ENCODE measurements at regions not wholly inside any gene's neighbourhood (a gene's known extent, or its start where the extent isn't known, plus 50 kb on each side); places are given as distances from the start of the nearest gene placed in this dataset.

DNA sequence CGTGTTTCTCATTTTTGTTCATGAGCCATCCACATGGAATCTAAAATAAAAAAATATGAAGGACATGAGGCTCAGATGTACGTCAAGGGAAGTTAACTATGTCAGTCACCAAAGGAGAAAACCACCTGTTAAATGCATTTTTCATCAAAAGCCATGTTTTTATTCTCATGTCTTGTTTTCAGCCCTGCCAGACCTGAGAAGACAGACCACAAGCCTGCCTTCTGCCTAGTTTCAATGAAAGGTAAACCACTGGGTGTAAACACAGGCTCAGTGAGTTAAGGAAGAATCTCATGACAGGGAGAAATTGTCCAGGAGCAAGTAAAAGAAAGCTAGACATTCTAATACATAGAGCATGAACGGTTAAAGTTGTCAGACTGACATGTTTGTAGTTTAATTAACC, 52.3 kb upstream of the TNIP3 start:
- ChIA-PET CTCF (ENCODE audit: partially characterized antibody) (interaction anchor here (1.8 to 2.2 kb wide), 2 partner anchors 11 to 24 kb away, joined by 6 to 11 read pairs; no protein-coding TSS in a partner anchor), POLR2A (ENCODE audit: partially characterized antibody) (no interaction called here)
- Histone ChIP-seq H2BK5ac (ENCODE audit: low read depth, low read length) (no peak overlapping the region), H4K5ac (ENCODE audit: insufficient read length, low read depth, low read length) (no peak overlapping the region), H3K9ac (replicated peaks in 1 of 4; ENCODE audit: extremely low read depth in 1 of 4, low read depth in 3 of 4, low read length in 3 of 4) (no peak overlapping the region), H3K27ac (ENCODE audit: low read depth, low read length) (no peak overlapping the region), H2AK5ac (ENCODE audit: low read depth, low read length) (no peak overlapping the region), H4K20me1 (replicated peaks in 1 of 2; ENCODE audit: control insufficient read depth in 1 of 2, insufficient read depth in 2 of 2, low read length in 2 of 2) (no peaks in the 10 kb centered on the region), H2BK15ac (ENCODE audit: low read length) (no peak overlapping the region), H2AFZ (ENCODE audit: low read length) (no peak overlapping the region), H3K56ac (replicated peaks; ENCODE audit: insufficient read length, low read depth, low read length) (no peak overlapping the region), H4K91ac (replicated peaks; ENCODE audit: insufficient read length, low read length) (no peak overlapping the region), H3K36me3 (ENCODE audit: control insufficient read depth in 2 of 4, insufficient read depth in 4 of 4, low read length in 3 of 4) (no peaks in the 10 kb centered on the region), H4K8ac (ENCODE audit: extremely low read depth, insufficient read depth, low read length) (no peak overlapping the region), H2BK12ac (ENCODE audit: low read depth, low read length) (no peak overlapping the region), H3K4me3 (ENCODE audit: extremely low read depth in 1 of 4, insufficient read depth in 2 of 4, low read depth in 3 of 4, low read length in 4 of 4) (no peak overlapping the region), H3K23me2 (ENCODE audit: low read depth, low read length) (no peaks in the 10 kb centered on the region), H3K9me3 (ENCODE audit: insufficient read depth in 2 of 2, low read depth in 1 of 2, low read length in 1 of 2) (no peaks in the 10 kb centered on the region), H2BK20ac (ENCODE audit: low read length) (no peak overlapping the region), H2BK120ac (replicated peaks; ENCODE audit: low read depth, low read length) (no peak overlapping the region), H3K4me1 (replicated peaks in 1 of 4; ENCODE audit: control insufficient read depth in 3 of 4, insufficient read depth in 4 of 4, low read length in 3 of 4) (no peaks in the 10 kb centered on the region), H3K18ac (ENCODE audit: extremely low read depth, low read length) (no peak overlapping the region), H3K4ac (replicated peaks; ENCODE audit: insufficient read length, low read depth, low read length) (no peak overlapping the region), H3K79me2 (ENCODE audit: control insufficient read depth in 1 of 2, insufficient read depth in 2 of 2, low read length in 2 of 2) (no peaks in the 10 kb centered on the region), H3K23ac (ENCODE audit: insufficient read length) (no peak overlapping the region), H3K79me1 (ENCODE audit: low read depth, low read length) (no peaks in the 10 kb centered on the region), H3K27me3 (replicated peaks in 1 of 4; ENCODE audit: control insufficient read depth in 3 of 4, extremely low read depth in 1 of 4, insufficient read depth in 3 of 4, low read length in 3 of 4) (peaks cover 0 to 2% (median 0%) of the 10 kb centered on the region in 4 experiments; a peak in 1 of 7 replicates), H3K14ac (ENCODE audit: insufficient read length) (no peak overlapping the region), H3K4me2 (ENCODE audit: insufficient read depth in 1 of 2, low read depth in 2 of 2, low read length in 2 of 2) (no peak overlapping the region)
- 90% methylated on average over 3 of the region's 3 CpGs; no CpG with 5 or more reads in 1 of the 2 experiments for WGBS, 2 experiments (ENCODE audit: extremely low coverage in 1 of 2, insufficient coverage in 1 of 2, insufficient read length in 1 of 2, insufficient replicate concordance in 2 of 2, low coverage in 1 of 2, low lambda C conversion rate in 2 of 2, missing lambda C conversion rate in 1 of 2)
- no peak for FAIRE-seq
- TF ChIP-seq CBX8 (IDR thresholded peaks at IDR 0.05; ENCODE audit: borderline replicate concordance, low read depth, low read length) (no peak), TBP (IDR thresholded peaks at IDR 0.05; ENCODE audit: low read depth, low read length) (no peak), SIX5 (IDR thresholded peaks at IDR 0.05; ENCODE audit: low read depth, low read length) (no peak), CREB1 (IDR thresholded peaks at IDR 0.05) (no peak), ZNF274 (IDR thresholded peaks at IDR 0.05; ENCODE audit: borderline replicate concordance, extremely low read depth, low read length) (no peak), TEAD4 (IDR thresholded peaks at IDR 0.05; ENCODE audit: low read depth, low read length) (no peak), TAF7 (optimal IDR thresholded peaks at IDR 0.05; ENCODE audit: borderline replicate concordance, low read depth, low read length) (no peak)
- TF ChIP-seq, protein P1, sequence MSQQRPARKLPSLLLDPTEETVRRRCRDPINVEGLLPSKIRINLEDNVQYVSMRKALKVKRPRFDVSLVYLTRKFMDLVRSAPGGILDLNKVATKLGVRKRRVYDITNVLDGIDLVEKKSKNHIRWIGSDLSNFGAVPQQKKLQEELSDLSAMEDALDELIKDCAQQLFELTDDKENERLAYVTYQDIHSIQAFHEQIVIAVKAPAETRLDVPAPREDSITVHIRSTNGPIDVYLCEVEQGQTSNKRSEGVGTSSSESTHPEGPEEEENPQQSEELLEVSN (IDR thresholded peaks at IDR 0.05), result no peak
- DNase-seq (ENCODE audit: low read depth in 1 of 2, low spot score in 2 of 2), result no peak
